ENCODE measurements at regions not wholly inside any gene's neighbourhood (a gene's known extent, or its start where the extent isn't known, plus 50 kb on each side); places are given as distances from the start of the nearest gene placed in this dataset.

DNA sequence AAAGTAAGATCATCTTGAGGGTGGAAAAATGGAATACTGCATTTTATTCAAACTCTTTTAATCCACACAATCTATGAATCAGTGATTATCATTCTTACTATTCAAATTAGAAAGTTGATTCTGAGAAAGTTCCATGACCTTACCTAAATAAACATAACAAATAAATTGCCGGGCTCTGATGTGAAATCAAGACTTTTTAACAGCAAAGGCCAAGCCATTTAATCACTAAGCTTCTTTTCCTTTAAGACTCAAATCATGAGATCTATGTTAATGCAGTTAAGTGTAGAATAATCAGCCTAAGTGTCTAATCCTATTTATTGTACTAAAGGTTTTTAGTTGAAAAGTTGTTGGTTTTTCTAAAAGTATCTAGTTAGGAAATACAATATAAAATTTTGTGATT is 857.0 kb downstream of the SI start:
- TF ChIP-seq NFIC (IDR thresholded peaks at IDR 0.05; ENCODE audit: borderline replicate concordance) = no peak
- TF ChIP-seq, protein P1, sequence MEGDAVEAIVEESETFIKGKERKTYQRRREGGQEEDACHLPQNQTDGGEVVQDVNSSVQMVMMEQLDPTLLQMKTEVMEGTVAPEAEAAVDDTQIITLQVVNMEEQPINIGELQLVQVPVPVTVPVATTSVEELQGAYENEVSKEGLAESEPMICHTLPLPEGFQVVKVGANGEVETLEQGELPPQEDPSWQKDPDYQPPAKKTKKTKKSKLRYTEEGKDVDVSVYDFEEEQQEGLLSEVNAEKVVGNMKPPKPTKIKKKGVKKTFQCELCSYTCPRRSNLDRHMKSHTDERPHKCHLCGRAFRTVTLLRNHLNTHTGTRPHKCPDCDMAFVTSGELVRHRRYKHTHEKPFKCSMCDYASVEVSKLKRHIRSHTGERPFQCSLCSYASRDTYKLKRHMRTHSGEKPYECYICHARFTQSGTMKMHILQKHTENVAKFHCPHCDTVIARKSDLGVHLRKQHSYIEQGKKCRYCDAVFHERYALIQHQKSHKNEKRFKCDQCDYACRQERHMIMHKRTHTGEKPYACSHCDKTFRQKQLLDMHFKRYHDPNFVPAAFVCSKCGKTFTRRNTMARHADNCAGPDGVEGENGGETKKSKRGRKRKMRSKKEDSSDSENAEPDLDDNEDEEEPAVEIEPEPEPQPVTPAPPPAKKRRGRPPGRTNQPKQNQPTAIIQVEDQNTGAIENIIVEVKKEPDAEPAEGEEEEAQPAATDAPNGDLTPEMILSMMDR (IDR thresholded peaks at IDR 0.05) = no peak
- no peak for TF ChIP-seq SMC3 (IDR thresholded peaks at IDR 0.05; ENCODE audit: low read depth, low read length)
- TF ChIP-seq POLR2AphosphoS5 (IDR thresholded peaks at IDR 0.05; ENCODE audit: low read depth, low read length) = no peak
- TF ChIP-seq FOXJ3 (CRISPR knock-in tag; IDR thresholded peaks at IDR 0.05) = no peak

Data from SK-N-SH (cell line).